ENCODE measurements at regions not wholly inside any gene's neighbourhood (a gene's known extent, or its start where the extent isn't known, plus 50 kb on each side); places are given as distances from the start of the nearest gene placed in this dataset.

DNA sequence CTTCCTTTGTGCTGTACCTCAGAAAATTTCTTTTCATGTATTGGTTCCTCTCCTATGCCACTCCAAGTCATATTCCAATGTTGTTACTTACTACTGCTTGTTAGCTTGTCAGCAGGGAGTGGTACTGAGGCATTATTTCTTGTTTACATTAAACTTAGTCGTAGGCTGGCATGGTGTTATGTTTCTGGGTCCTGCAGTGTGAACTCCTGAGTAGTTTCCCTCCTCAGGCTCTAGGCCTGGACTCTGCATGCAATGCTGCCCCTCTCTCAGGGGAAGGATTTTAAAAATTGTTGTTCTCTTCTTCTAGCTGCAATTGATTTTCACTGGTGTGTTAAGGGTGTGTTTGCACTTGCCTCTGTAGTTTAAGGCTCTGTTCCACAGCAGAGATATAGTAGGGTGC, 671.6 kb downstream of the PLCL1 start:
- TF ChIP-seq SUZ12 (IDR thresholded peaks at IDR 0.05; ENCODE audit: extremely low read depth, insufficient read depth, insufficient read length) (no peak), ZNF274 (IDR thresholded peaks at IDR 0.05; ENCODE audit: low read depth, low read length) (no peak), YY1 (IDR thresholded peaks at IDR 0.05; ENCODE audit: insufficient read depth, insufficient read length) (no peak)
